ENCODE measurements at regions not wholly inside any gene's neighbourhood (a gene's known extent, or its start where the extent isn't known, plus 50 kb on each side); places are given as distances from the start of the nearest gene placed in this dataset.

DNA sequence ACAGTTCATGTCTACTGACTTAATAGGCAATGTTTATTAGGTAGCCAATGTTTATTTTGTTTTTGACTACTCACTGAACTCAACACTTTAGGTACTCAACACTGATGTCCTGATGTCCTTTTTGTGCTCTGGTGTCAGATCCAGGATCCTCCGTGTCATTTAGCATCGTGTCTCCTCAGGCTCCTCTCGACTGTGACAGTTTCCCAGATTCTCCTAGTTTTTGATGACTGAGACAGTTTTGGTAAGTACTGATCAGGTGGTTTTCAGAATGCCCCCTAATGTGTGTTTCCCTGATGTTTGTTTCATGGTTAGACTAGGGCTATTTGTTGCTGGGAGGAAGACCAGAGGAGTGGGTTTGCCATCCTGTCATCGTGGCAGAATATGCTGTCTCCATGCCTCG is 719.7 kb upstream of the SOX11 start:
- Histone ChIP-seq H3K4me1 (ENCODE audit: control insufficient read depth, insufficient read depth, low read length) (no peaks in the 10 kb centered on the region), H3K36me3 (ENCODE audit: control insufficient read depth in 2 of 2, insufficient read depth in 2 of 2, low read length in 1 of 2) (no peaks in the 10 kb centered on the region), H3K4me3 (no peak overlapping the region), H2AFZ (ENCODE audit: control insufficient read depth, low read depth, low read length) (no peak overlapping the region), H3K79me2 (ENCODE audit: control insufficient read depth, insufficient read depth, low read length) (no peaks in the 10 kb centered on the region), H3K27me3 (replicated peaks in 1 of 2; ENCODE audit: control insufficient read depth in 2 of 2, insufficient read depth in 2 of 2, low read length in 1 of 2) (no peaks in the 10 kb centered on the region), H3K9ac (ENCODE audit: control insufficient read depth, insufficient read depth, low read length) (no peak overlapping the region), H4K20me1 (ENCODE audit: control insufficient read depth, insufficient read depth) (no peaks in the 10 kb centered on the region), H3K4me2 (ENCODE audit: control insufficient read depth, insufficient read depth) (no peak overlapping the region), H3K27ac (ENCODE audit: control insufficient read depth, insufficient read depth) (no peak overlapping the region), H3K9me3 (replicated peaks; ENCODE audit: control insufficient read depth, insufficient read depth, low read length) (no peaks in the 10 kb centered on the region)
- ChIA-PET RAD21 (ENCODE audit: unreplicated experiment) (no interaction called here), CTCF (no interaction called here), SMC1A (ENCODE audit: uncharacterized antibody, unreplicated experiment) (no interaction called here), POLR2A (no interaction called here)
- DNase-seq (ENCODE audit: low read depth, low spot score) (no peak), ATAC-seq (no peak), FAIRE-seq (no peak)
- in situ Hi-C loops (cut with MboI) = no loop called here
- TF ChIP-seq ZBTB33 (IDR thresholded peaks at IDR 0.05) = no peak
- no peak for TF ChIP-seq CBX5 (IDR thresholded peaks at IDR 0.05; ENCODE audit: low read depth)
- BruUV-seq (replicated peaks) = no TSS peak
- intact Hi-C loops (cut with micrococcal nuclease; ENCODE audit: unreplicated experiment) = no loop called here
- WGBS (ENCODE audit: insufficient coverage, insufficient replicate concordance, low lambda C conversion rate, missing lambda C conversion rate) = 24% methylated on average over 5 of the region's 5 CpGs

- Histone ChIP-seq H3K36me3 (ENCODE audit: control insufficient read depth in 2 of 2, insufficient read depth in 2 of 2, low read length in 1 of 2) (no peaks in the 10 kb centered on the region), H3K27me3 (replicated peaks in 1 of 2; ENCODE audit: control insufficient read depth in 2 of 2, insufficient read depth in 2 of 2, low read length in 1 of 2) (no peaks in the 10 kb centered on the region), H3K4me1 (ENCODE audit: control insufficient read depth, insufficient read depth, low read length) (no peaks in the 10 kb centered on the region), H3K9ac (ENCODE audit: control insufficient read depth, insufficient read depth, low read length) (no peak overlapping the region), H3K4me3 (no peak overlapping the region), H3K27ac (ENCODE audit: control insufficient read depth, insufficient read depth) (no peak overlapping the region), H3K4me2 (ENCODE audit: control insufficient read depth, insufficient read depth) (no peak overlapping the region), H4K20me1 (ENCODE audit: control insufficient read depth, insufficient read depth) (no peaks in the 10 kb centered on the region), H3K79me2 (ENCODE audit: control insufficient read depth, insufficient read depth, low read length) (no peaks in the 10 kb centered on the region), H2AFZ (ENCODE audit: control insufficient read depth, low read depth, low read length) (no peak overlapping the region), H3K9me3 (replicated peaks; ENCODE audit: control insufficient read depth, insufficient read depth, low read length) (no peaks in the 10 kb centered on the region)
- BruUV-seq (replicated peaks) = no TSS peak
- ChIA-PET RAD21 (ENCODE audit: unreplicated experiment) (no interaction called here), CTCF (no interaction called here), POLR2A (no interaction called here), SMC1A (ENCODE audit: uncharacterized antibody, unreplicated experiment) (no interaction called here)
- ATAC-seq = no peak
- FAIRE-seq = no peak
- intact Hi-C loops (cut with micrococcal nuclease; ENCODE audit: unreplicated experiment) = no loop called here
- DNase-seq (ENCODE audit: low read depth, low spot score) = no peak
- in situ Hi-C loops (cut with MboI) = no loop called here
- no peak for TF ChIP-seq CREB1 (IDR thresholded peaks at IDR 0.05; ENCODE audit: low read depth)
- TF ChIP-seq, protein P1, sequence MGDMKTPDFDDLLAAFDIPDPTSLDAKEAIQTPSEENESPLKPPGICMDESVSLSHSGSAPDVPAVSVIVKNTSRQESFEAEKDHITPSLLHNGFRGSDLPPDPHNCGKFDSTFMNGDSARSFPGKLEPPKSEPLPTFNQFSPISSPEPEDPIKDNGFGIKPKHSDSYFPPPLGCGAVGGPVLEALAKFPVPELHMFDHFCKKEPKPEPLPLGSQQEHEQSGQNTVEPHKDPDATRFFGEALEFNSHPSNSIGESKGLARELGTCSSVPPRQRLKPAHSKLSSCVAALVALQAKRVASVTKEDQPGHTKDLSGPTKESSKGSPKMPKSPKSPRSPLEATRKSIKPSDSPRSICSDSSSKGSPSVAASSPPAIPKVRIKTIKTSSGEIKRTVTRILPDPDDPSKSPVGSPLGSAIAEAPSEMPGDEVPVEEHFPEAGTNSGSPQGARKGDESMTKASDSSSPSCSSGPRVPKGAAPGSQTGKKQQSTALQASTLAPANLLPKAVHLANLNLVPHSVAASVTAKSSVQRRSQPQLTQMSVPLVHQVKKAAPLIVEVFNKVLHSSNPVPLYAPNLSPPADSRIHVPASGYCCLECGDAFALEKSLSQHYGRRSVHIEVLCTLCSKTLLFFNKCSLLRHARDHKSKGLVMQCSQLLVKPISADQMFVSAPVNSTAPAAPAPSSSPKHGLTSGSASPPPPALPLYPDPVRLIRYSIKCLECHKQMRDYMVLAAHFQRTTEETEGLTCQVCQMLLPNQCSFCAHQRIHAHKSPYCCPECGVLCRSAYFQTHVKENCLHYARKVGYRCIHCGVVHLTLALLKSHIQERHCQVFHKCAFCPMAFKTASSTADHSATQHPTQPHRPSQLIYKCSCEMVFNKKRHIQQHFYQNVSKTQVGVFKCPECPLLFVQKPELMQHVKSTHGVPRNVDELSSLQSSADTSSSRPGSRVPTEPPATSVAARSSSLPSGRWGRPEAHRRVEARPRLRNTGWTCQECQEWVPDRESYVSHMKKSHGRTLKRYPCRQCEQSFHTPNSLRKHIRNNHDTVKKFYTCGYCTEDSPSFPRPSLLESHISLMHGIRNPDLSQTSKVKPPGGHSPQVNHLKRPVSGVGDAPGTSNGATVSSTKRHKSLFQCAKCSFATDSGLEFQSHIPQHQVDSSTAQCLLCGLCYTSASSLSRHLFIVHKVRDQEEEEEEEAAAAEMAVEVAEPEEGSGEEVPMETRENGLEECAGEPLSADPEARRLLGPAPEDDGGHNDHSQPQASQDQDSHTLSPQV (IDR thresholded peaks at IDR 0.05) = no peak
- TF ChIP-seq ZNF207 (IDR thresholded peaks at IDR 0.05; ENCODE audit: borderline replicate concordance) = no peak
- TF ChIP-seq POLR2AphosphoS2 (IDR thresholded peaks at IDR 0.05; ENCODE audit: low read depth, low read length) = no peak
- TF ChIP-seq, protein P2, sequence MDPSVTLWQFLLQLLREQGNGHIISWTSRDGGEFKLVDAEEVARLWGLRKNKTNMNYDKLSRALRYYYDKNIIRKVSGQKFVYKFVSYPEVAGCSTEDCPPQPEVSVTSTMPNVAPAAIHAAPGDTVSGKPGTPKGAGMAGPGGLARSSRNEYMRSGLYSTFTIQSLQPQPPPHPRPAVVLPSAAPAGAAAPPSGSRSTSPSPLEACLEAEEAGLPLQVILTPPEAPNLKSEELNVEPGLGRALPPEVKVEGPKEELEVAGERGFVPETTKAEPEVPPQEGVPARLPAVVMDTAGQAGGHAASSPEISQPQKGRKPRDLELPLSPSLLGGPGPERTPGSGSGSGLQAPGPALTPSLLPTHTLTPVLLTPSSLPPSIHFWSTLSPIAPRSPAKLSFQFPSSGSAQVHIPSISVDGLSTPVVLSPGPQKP (IDR thresholded peaks at IDR 0.05; ENCODE audit: low read depth, low read length) = no peak
- no peak for TF ChIP-seq DPF2 (IDR thresholded peaks at IDR 0.05)
- no peak for TF ChIP-seq EED (IDR thresholded peaks at IDR 0.05; ENCODE audit: low read depth)
- no peak for TF ChIP-seq RAD51 (IDR thresholded peaks at IDR 0.05)
- no peak for TF ChIP-seq JUNB (IDR thresholded peaks at IDR 0.05)
- no peak for TF ChIP-seq RUNX3 (IDR thresholded peaks at IDR 0.05; ENCODE audit: low read length)
- TF ChIP-seq HDAC2 (IDR thresholded peaks at IDR 0.05) = no peak
- TF ChIP-seq SMC3 (IDR thresholded peaks at IDR 0.05; ENCODE audit: borderline replicate concordance, low read length) = no peak
Observed at GRCh38 chr2:4973354-4973753, 718.8 kb upstream of the SOX11 start.

Measured in GM12878 (cell line).